ENCODE measurements at regions not wholly inside any gene's neighbourhood (a gene's known extent, or its start where the extent isn't known, plus 50 kb on each side); places are given as distances from the start of the nearest gene placed in this dataset.

- H3K79me1 ChIP-seq (ENCODE audit: low read depth, low read length) = no peaks in the 10 kb centered on the region
- no peak overlapping the region for H4K8ac ChIP-seq (ENCODE audit: extremely low read depth, insufficient read depth, low read length)
- no peak overlapping the region for H3K18ac ChIP-seq (ENCODE audit: extremely low read depth, low read length)
- no peak overlapping the region for H3K9ac ChIP-seq (replicated peaks in 1 of 4; ENCODE audit: extremely low read depth in 1 of 4, low read depth in 3 of 4, low read length in 3 of 4)
- no peak overlapping the region for H2BK120ac ChIP-seq (replicated peaks; ENCODE audit: low read depth, low read length)
- ChIA-PET CTCF (ENCODE audit: partially characterized antibody) (no interaction called here), POLR2A (ENCODE audit: partially characterized antibody) (interaction anchor here (0.7 kb wide), 1 partner anchor 564 kb away, joined by 4 read pairs; no protein-coding TSS in a partner anchor)
- H3K79me2 ChIP-seq (ENCODE audit: control insufficient read depth in 1 of 2, insufficient read depth in 2 of 2, low read length in 2 of 2) = no peaks in the 10 kb centered on the region
- WGBS, 2 experiments (ENCODE audit: extremely low coverage in 1 of 2, insufficient coverage in 1 of 2, insufficient read length in 1 of 2, insufficient replicate concordance in 2 of 2, low coverage in 1 of 2, low lambda C conversion rate in 2 of 2, missing lambda C conversion rate in 1 of 2) = 76% methylated on average over 3 of the region's 3 CpGs; no CpG with 5 or more reads in 1 of the 2 experiments
- H2AK5ac ChIP-seq (ENCODE audit: low read depth, low read length) = no peak overlapping the region
- no peak overlapping the region for H3K4me3 ChIP-seq (ENCODE audit: extremely low read depth in 1 of 4, insufficient read depth in 2 of 4, low read depth in 3 of 4, low read length in 4 of 4)
- H3K23me2 ChIP-seq (ENCODE audit: low read depth, low read length) = no peaks in the 10 kb centered on the region
- no peak for DNase-seq (ENCODE audit: low read depth in 1 of 2, low spot score in 2 of 2)
- no peaks in the 10 kb centered on the region for H3K27me3 ChIP-seq (replicated peaks in 1 of 4; ENCODE audit: control insufficient read depth in 3 of 4, extremely low read depth in 1 of 4, insufficient read depth in 3 of 4, low read length in 3 of 4)
- H2BK5ac ChIP-seq (ENCODE audit: low read depth, low read length) = no peak overlapping the region
- no peak overlapping the region for H3K4me2 ChIP-seq (ENCODE audit: insufficient read depth in 1 of 2, low read depth in 2 of 2, low read length in 2 of 2)
- H4K5ac ChIP-seq (ENCODE audit: insufficient read length, low read depth, low read length) = no peak overlapping the region
- H2BK15ac ChIP-seq (ENCODE audit: low read length) = no peak overlapping the region
- no peak overlapping the region for H3K27ac ChIP-seq (ENCODE audit: low read depth, low read length)
- H3K36me3 ChIP-seq (ENCODE audit: control insufficient read depth in 2 of 4, insufficient read depth in 4 of 4, low read length in 3 of 4) = no peaks in the 10 kb centered on the region
- no peak overlapping the region for H2AFZ ChIP-seq (ENCODE audit: low read length)
- H3K4me1 ChIP-seq (replicated peaks in 1 of 4; ENCODE audit: control insufficient read depth in 3 of 4, insufficient read depth in 4 of 4, low read length in 3 of 4) = no peaks in the 10 kb centered on the region
- no peak overlapping the region for H3K14ac ChIP-seq (ENCODE audit: insufficient read length)
- no peaks in the 10 kb centered on the region for H3K9me3 ChIP-seq (ENCODE audit: insufficient read depth in 2 of 2, low read depth in 1 of 2, low read length in 1 of 2)
- no peak overlapping the region for H3K23ac ChIP-seq (ENCODE audit: insufficient read length)
- H4K91ac ChIP-seq (replicated peaks; ENCODE audit: insufficient read length, low read length) = no peak overlapping the region
- H3K56ac ChIP-seq (replicated peaks; ENCODE audit: insufficient read length, low read depth, low read length) = no peak overlapping the region
- no peak overlapping the region for H2BK12ac ChIP-seq (ENCODE audit: low read depth, low read length)
- H4K20me1 ChIP-seq (replicated peaks in 1 of 2; ENCODE audit: control insufficient read depth in 1 of 2, insufficient read depth in 2 of 2, low read length in 2 of 2) = no peaks in the 10 kb centered on the region
- no peak overlapping the region for H2BK20ac ChIP-seq (ENCODE audit: low read length)
- no peak for FAIRE-seq
- no peak overlapping the region for H3K4ac ChIP-seq (replicated peaks; ENCODE audit: insufficient read length, low read depth, low read length)
- TF ChIP-seq, protein P1, sequence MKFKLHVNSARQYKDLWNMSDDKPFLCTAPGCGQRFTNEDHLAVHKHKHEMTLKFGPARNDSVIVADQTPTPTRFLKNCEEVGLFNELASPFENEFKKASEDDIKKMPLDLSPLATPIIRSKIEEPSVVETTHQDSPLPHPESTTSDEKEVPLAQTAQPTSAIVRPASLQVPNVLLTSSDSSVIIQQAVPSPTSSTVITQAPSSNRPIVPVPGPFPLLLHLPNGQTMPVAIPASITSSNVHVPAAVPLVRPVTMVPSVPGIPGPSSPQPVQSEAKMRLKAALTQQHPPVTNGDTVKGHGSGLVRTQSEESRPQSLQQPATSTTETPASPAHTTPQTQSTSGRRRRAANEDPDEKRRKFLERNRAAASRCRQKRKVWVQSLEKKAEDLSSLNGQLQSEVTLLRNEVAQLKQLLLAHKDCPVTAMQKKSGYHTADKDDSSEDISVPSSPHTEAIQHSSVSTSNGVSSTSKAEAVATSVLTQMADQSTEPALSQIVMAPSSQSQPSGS (IDR thresholded peaks at IDR 0.05; ENCODE audit: low read length) = no peak
- TF ChIP-seq CBX8 (IDR thresholded peaks at IDR 0.05; ENCODE audit: borderline replicate concordance, low read depth, low read length) (no peak), SIN3A (conservative IDR thresholded peaks at IDR 0.05 in 1 of 2, IDR thresholded peaks at IDR 0.05 in 1 of 2; ENCODE audit: low read depth in 1 of 2, low read length in 2 of 2) (no peak), ASH2L (IDR thresholded peaks at IDR 0.05; ENCODE audit: low read length) (no peak), RNF2 (IDR thresholded peaks at IDR 0.05; ENCODE audit: borderline replicate concordance, low read depth, low read length, missing control alignments, poor library complexity, severe bottlenecking) (no peak), EZH2 (IDR thresholded peaks at IDR 0.05; ENCODE audit: low read depth, low read length, severe bottlenecking) (no peak), RAD21 (IDR thresholded peaks at IDR 0.05 in 1 of 2, conservative IDR thresholded peaks at IDR 0.05 in 1 of 2; ENCODE audit: low read depth in 2 of 2, low read length in 2 of 2) (no peak), RBBP5 (IDR thresholded peaks at IDR 0.05; ENCODE audit: borderline replicate concordance, low read depth, low read length) (no peak), HDAC6 (IDR thresholded peaks at IDR 0.05; ENCODE audit: low read depth, low read length) (no peak), TAF7 (optimal IDR thresholded peaks at IDR 0.05; ENCODE audit: borderline replicate concordance, low read depth, low read length) (no peak), SRF (IDR thresholded peaks at IDR 0.05; ENCODE audit: low read depth, low read length) (no peak)
These were observed 74.2 kb upstream of the SERTM1 start for GRCh38 chr13:36599641-36600040.
